ENCODE measurements at regions not wholly inside any gene's neighbourhood (a gene's known extent, or its start where the extent isn't known, plus 50 kb on each side); places are given as distances from the start of the nearest gene placed in this dataset.
A peak's percentile ranks its signal among the peaks of the same experiment; 100 is the strongest.

DNA sequence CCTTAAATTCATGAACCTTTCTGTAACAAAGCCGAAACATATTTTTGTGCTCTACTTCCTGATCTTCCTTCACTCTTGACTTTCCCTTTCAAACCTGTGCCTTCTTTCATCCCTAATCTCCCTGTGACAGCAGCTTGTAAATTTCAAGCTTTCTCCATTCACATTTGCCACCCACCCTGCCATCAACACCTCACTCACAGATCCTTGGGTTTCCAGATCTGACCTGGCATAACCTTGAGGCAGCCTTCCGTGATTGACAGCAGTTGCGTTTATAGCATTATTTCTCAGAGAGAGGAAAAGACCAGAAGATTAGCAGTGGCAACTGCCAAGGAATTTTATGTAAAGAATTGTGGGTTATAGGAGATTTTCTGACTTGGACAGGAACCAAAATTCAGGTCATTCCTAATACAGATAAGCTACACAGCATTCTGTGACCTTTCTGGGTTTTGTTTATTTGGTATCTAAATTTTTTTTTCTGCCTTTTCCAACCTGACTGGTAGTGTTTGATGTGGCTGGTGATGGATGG lies 260.0 kb downstream of the NR2F1-AS1 start:
- no peak for DNase-seq (ENCODE audit: low spot score)

DNA sequence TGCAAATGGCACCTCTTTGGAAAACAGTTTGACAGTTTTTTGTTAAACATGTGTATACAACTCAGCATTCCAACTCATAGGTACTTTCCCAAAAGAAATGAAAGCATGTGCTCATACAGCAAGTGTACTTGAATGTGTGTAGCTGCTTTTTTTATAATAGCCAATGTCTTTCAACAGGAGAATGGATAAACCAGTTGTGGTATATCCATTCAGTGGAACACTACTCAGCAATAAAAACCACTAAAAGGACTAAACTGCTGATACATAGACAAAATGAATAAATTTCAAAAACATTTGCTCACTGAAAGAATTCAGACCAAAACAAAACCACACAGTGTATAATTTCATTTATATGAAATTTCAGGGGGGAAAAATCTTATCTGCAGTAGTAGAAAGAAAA lies 267.3 kb downstream of the NR2F1-AS1 start:
- DNase-seq (ENCODE audit: low spot score), result no peak

DNA sequence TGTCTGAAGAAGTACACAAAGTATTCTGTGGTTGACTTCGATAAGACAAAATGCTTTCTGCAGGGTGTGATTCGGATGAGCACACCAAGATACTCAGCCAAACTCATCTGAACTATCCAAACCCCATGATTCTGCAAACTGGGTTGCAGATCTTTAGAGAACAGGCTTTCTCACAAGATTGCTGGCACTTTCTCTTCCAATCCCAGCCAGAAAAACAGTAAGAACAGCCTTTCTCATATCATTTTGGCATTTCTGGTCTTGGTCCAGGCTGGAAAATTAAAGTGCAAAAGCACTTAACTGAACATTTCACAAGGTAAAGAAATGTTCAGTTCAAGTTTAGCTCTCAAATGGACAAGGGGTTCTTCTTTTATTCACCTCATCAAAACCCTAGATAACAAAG lies 269.1 kb downstream of the NR2F1-AS1 start:
- DNase-seq (ENCODE audit: low spot score), result no peak

DNA sequence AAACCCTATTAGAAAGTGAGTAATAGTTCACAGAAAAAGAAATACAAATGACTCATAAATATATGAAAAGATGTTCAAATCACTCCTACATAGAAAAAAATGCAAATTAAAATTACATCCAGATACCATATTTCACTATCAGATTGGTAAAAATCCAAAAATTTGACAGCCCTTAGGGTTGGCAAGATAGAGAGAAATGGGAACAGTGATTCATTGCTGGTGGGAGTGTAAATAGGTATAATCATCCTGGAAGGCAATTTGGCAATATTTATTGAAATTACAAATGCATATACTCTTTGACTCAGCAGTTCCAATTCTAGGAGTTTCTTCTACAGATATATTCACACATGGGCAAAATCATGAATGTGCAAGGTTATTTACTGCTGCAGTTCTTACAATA lies 273.5 kb downstream of the NR2F1-AS1 start:
- no peak for DNase-seq (ENCODE audit: low spot score)

DNA sequence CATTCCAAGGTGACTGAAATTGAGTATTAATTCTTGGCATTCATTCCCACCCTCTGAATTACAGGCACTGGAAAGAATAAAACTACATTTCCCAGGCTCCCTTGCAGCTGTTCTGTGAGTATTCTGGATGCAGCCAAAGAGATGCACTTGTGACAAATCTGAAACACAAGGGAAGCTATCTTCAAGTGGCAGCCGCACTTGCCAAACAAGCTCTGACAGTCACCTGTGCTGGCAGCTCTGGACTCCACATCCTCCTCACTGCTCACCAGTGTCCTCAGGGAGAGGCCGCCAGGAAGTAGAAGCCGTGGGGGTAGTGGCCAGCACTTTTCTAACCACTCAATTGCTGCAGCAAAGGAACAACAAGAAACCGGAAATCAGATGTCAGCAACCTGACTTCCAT lies 275.0 kb downstream of the NR2F1-AS1 start:
- no peak for DNase-seq (ENCODE audit: low spot score)

DNA sequence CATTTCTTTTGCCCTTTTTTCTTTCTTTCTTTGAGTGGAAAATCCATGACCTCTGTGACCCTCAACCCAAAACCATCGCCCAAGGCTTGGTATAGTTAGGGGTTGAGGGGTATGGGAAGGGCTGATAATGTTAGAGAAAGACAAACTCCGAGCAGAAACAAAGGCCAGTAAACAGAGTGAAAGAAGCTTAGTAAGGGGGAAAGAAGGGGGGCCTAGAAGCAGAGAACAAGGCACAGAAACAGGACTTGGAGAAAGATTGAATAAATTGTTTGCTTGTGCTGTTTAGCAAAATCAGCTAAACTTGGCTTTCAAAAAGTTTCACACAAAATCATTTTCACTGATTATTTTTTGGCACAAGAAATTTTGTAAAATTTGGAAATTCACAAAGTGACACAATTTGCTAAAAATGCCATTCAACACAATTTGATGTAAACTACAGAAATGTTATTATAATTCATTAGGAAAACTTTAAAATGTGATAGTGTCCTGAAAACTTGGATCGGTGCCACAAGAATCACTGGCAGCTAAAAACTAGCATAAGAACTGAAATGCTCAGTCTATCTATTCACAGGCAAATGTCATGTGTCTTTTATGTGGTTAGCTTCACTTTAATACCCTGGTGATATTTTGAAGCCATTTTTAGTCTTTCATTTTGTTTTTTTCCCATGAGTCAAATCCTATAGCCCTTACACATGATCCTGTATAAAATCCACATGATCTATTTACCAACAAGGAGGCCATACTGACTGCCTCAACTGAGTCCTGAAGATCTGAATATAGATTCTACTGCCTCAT lies 276.4 kb downstream of the NR2F1-AS1 start:
- DNase-seq (ENCODE audit: low spot score), result no peak

DNA sequence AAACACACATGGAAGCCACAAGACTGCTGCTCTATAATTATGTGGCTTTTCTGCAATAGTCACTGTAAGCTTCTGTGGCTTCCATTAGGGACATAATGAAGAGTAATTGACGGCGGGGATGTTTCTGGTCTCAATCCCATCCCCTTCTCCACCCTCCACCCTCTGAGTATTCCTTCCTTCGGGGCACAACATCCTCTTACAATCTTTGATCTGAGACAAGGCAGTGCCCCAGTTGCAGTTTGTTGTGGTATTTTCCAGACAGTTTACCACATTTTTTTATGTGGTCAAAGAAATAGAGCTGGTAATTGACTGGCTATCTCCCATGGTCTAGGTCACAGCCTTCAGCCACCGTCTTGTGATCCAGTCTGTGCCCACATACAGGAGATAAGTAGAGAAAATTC lies 277.7 kb downstream of the NR2F1-AS1 start:
- DNase-seq (ENCODE audit: low spot score), result peak; percentile 74

DNA sequence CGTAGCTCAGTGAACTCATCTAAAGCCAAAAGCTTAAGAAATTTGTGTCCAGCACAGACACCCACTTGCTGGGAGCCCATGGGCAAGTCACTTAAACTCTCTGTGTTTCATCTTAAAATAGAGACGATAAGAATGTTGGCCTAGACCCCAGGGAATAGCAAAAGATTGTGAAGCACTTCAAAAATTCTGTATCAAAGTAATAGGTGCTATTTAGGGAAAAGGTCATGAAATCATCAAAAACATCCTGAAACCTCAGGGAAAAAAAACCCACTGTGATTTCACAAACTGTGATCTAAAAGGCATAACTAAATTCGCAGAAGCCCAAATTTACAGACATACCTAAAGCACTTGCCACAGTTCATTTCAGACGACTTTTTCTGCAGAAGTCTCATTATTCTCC lies 278.3 kb downstream of the NR2F1-AS1 start:
- no peak for DNase-seq (ENCODE audit: low spot score)

DNA sequence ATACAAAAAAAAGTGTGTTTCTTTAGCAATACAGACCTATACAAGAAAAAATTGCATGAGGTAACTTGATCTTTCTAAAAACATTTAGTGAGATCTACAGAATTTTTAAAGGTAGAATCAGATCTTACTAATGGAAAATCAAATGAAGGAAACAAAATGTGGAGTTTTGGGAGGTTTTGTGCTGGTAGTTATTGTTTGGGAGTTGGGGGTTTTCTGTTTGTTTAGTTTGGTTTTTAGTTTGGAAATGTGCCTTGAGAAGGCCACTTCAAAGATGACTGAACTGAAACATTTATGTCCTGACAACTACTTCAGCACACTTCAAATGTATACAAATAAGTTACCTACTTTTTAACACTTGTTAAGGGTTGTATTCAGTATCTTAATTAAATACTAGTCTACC lies 280.1 kb downstream of the NR2F1-AS1 start:
- no peak for DNase-seq (ENCODE audit: low spot score)

DNA sequence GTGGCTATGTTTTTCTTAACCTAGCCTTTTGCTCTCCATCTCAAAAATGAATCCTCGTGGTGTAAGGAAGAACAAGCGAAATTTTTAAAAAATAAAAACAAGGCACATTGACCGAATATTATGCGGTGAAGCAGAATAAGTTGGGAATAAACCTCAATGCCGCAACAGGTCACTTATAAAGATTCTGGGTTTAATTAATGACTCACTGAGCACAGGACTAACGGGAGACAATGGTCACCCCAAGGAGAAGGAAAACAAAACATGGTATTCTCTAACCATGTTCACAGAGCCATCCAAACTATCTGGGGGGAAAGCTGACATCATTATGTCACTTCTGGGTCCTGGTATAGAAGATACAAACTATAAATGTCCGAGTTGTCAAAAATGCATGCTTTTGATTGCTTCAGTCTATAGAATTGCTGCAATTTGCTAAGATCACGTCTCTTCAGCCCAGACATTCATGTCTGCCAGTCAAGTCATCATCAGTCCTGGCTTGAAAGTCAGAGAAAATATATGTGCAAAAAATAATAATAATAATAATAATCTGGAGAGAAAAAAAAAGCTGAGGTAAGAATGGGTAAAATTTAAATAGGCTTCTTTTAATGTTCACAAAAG lies 280.6 kb downstream of the NR2F1-AS1 start:
- no peak for DNase-seq (ENCODE audit: low spot score)

DNA sequence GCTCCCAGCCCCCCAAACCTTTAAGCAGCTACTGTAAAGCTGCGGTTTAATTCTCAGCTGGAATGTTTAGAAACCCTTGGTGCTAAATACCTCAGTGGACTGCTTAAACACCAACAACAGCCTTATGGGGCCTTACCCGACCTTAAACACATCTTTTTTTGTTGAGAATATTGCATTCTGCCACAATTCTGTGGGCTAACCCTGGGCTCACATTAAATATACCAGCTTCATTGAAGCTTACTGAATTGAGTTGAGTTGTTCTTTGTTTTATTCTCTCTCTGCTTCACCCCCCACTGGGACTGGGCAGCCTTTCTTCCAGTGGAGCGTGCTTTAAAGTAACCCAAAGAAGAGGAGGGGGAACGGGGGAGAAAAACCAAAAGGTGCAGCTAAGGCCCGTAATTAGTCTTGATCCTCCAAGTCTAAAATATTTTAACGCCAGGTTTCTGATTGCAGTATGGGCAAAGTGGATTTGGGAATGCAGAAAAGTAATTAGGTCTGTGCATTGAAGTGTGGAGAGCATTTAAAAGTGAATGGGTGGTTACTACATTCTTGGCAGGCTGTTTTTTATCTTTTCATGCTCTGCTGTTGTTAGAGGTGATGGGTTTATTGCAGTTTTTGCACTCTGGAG lies 281.2 kb downstream of the NR2F1-AS1 start:
- DNase-seq (ENCODE audit: low spot score), result no peak

DNA sequence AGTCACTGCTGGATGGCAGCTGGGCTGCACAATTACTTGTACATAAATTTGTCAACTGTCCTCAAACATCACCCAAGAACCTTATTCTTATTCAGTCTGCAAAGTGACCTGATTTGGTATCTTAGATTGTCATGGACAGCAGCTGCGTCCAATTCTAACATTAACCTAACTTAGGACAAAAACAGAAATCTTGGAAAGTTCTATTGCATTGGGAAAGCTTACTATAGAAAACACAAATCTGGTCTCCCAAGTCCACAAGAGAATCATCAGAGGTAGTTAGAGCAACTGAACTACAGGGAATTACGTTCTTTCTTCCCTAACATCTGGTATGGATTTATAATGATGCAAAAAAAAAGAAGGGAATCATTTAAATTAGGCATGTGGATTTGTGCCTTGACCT lies 283.9 kb downstream of the NR2F1-AS1 start:
- DNase-seq (ENCODE audit: low spot score), result no peak

DNA sequence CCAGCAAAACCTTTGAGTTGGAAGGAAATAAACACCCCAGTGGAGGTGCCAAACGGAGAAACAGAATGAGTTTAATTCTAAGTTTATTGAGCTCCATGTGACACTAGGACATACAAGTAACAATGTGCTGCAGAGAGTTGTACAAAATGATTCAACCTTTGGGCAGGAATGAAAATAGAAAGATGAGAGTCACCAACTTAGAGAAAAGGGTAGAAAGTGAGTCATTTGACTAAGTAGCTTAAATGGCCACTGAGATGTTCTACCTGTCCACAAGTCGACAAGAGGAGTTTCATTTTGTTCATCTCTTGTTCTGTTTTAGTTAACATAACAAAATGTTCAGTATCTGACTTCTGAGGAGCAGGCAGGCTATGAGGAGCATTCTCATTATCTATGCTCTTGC lies 284.7 kb downstream of the NR2F1-AS1 start:
- no peak for DNase-seq (ENCODE audit: low spot score)

DNA sequence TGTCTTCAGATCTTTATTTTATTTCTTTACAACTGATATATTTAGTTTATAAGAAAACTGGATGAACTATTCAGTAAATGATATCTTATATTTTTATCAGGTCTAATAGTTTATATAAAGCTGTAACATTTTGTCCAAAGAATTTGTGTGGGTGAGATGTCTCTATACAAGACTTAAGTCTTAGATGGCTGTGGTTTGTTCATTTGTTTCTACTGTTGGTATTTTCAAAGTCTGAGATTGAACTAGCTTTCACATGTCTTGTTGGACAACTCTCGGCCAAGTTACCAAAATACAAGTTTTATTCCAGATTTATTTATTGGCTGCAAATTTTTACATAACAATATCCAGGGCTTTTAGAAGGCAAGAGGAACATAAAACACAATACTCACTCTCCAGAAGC lies 286.0 kb downstream of the NR2F1-AS1 start:
- DNase-seq (ENCODE audit: low spot score), result no peak

DNA sequence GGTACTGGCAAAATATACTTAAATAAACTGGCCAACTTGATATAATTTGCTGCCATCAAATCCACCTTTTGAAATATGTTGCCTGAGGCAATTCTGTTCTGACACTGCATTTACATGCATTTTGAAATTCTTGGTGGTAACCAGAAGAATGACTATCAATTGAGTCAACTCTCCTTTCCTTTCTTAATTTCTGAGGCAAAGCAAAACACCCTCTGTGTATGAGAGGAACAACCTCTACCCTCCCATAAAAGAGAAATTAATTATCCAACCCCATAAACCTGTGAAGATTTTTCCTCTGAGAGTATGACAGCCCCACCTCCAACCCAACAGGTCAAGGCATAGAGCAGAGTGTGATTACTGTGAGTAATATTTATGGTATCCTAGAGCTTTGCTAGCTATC lies 286.8 kb downstream of the NR2F1-AS1 start:
- DNase-seq (ENCODE audit: low spot score), result peak; percentile 57

DNA sequence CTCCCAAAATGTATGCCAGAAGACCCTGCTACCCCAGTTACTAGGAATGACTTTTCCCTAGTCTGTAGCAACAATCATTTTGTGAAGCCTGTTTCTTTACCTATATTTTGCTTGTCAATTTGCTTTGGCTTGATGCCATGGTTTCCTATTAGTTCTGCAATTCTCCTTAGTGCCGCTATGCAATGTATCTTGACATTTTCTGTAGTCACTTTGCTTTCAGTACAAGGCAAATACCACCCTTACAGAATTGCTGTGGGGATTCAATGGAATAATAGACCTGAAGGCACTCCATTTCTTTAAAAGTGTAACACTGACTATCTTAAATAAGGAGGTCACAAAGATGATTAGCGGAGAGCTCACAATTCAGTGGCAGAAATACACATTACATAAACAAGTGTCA lies 291.1 kb downstream of the NR2F1-AS1 start:
- DNase-seq (ENCODE audit: low spot score), result no peak

DNA sequence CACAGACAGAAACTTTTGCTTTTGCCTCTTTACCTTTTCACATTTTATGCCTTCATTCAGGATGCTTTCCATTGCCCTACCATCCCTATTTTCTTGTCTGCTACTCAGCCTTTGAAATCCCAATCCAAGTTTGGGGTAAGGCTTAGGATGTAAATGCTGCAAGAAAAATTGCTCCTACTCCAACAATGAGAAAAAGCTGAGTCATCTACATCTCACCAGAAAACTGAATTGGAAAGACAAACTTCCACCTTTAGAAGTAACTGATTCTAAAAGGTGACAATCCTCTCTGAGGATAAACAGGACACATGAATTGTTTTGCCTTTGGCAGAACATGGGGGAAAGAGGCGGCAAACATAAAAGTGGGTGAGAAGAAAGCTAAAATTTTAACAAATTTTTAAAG lies 295.6 kb downstream of the NR2F1-AS1 start:
- DNase-seq (ENCODE audit: low spot score), result no peak

DNA sequence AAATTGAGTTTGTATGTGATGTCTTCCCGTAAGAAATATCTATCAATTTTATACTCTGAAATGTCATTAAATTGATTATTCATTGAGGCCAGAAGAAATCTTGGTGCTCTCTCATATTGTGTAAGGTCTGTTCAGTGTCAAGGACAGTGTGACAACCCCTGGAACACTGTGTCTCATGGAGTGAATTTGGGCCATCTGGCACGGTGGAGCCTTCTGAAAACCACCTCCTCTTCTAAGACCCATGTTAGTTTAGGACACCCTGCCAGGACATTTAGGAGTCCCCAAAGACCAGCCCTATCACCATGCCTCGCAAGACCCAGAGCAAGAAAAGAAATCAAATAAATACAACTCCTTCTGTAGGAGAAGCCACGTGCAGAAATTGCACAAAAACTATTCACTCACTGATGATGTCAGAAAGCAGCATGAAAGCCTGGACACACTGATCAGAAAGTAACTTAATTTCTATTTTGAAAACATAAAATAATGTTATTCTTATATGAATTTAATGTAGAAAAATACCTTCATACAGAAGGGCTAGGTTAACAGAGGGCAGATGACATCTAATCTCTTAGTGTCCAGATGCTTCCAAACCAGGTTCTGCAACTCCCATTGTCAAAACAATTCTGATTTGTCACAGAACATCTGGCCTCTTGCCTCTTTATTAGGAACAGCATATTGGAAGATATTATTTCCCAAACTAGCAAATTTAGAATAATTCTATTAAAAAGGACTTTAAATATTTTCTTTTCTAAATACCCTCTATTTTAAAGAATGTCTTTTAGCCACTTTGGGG lies 298.8 kb downstream of the NR2F1-AS1 start:
- no peak for DNase-seq (ENCODE audit: low spot score)

DNA sequence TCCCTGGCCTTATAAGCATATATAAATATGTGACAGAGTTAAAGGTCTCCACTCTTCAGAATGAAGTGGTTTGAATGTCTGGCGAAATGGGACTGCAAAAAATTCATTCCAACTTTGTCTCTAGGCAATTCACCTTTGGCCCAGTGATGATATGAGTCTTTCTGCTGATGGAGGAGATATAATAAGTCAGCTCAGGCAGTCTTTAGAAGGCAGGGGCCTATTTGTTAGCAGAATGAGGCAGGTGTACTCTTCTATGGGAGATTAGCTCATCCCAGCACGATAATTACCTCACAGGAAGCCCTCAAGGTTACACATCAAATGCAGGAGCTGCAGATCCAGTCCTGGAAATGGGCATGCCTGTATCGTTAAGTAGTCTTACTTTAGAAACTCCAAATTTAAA lies 300.5 kb downstream of the NR2F1-AS1 start:
- no peak for DNase-seq (ENCODE audit: low spot score)

DNA sequence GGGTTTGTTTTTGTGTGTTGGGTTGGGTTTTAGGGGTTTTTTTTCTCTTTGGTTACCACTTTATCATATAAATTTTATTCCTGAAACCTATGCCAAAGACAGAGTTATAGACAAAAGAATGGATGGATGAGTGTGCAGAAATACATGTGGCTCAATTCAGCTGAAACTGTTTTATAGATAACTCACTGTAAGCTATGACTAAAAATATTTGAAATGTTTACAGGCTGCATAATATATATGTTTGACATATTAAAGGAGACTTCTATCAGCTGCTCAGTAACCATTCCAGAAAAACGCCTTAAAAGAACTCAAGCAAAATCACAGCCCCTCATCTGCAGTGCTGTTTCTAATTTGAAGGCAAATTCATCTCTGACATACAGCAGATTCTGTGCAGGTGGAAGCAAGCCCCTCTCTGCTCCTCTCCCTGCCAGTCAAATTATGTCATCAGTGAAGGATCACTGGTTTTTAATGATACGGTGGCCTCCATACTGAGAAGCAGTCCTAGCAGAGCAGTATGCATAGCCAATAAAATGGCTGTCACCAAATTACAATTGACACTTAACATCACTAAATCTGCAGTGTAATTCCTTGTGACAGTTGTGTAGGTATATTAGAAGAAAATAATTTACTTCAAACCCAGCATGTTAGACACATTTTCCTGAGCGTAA lies 301.6 kb downstream of the NR2F1-AS1 start:
- no peak for DNase-seq (ENCODE audit: low spot score)

DNA sequence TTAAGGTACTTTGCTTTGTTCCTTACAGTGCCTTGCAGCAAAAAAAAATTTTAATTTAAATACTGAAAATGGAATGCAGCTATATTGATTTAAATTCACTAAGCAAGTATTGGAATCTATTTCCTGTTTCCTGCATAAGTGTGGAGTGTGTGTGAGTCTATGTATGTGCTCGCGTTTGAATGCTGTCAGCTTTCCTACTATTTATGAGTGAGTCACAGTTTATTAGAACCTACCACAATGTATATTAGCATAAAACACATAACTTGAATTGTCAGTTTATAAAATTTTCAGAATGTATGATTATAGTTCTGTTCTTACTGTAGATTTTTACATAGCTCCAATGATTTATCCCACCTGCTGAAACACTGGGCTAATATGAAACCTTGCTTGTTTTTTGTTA lies 302.1 kb downstream of the NR2F1-AS1 start:
- no peak for DNase-seq (ENCODE audit: low spot score)

DNA sequence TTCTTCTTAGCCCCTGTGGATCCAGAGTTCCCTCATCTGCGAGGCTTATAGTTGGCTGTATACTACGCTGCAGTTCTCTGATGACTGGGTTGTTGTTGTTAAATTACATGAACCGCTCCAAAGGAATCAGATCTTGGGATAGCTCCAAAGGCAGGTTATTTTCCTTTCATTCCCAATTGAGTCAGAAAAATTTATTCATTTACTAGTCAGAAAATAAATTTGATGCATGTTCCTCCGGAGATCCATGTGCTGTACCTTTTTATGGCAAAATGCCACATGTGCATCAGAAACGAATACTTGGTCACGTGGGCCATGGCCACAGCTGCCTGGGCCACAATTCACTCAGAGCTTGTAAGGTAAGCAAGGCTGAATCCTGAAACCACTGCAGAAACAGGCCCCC lies 304.0 kb downstream of the NR2F1-AS1 start:
- no peak for DNase-seq (ENCODE audit: low spot score)

All from A172 (cell line).